ENCODE measurements at regions not wholly inside any gene's neighbourhood (a gene's known extent, or its start where the extent isn't known, plus 50 kb on each side); places are given as distances from the start of the nearest gene placed in this dataset.

DNA sequence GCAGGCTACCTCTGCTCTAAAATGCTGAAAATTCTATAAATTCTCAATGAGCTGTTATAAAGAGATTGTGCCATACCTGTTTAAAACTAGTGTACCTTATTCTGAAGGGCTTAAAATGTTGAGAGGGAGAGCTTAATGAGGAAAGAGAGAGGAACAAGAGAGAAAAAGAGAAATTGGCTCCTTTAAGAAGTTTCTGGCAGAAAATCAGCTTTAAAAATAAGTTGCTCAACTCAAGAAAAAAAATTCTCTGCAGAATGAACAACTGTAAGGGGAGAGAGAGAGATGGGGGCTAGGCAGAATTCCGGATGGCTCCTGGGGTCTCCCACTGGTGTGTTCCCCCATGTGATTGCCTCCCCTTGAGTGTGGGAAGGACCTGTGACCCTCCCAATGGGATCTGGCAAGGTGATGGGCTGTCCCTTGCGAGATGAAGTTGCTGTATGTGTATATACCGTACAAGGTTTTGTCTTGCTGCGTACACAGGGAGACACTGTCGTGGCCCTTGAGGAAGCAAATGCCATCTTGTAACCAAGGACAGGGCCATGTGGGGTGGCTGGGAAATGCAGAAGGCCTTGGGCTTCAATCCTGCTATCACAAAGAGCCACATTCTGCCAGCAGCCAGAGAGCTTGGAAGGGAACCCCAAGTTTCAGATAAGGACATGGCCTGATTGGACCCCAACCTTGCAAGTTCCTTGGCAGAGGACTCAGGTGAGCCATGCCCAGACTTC is 64.3 kb upstream of the S1PR3 start:
- Histone ChIP-seq H3K27ac (no peak overlapping the region), H3K9me3 (no peaks in the 10 kb centered on the region), H3K36me3 (no peaks in the 10 kb centered on the region), H3K4me3 (no peak overlapping the region), H3K27me3 (no peaks in the 10 kb centered on the region), H3K4me1 (peaks cover 2% of the 10 kb centered on the region)
- TF ChIP-seq CTCF (IDR thresholded peaks at IDR 0.05) = no peak
- no peak for TF ChIP-seq EP300 (IDR thresholded peaks at IDR 0.05)
- TF ChIP-seq POLR2A (IDR thresholded peaks at IDR 0.05) = no peak
- TF ChIP-seq POLR2AphosphoS5 (IDR thresholded peaks at IDR 0.05) = no peak
- no peak for DNase-seq (ENCODE audit: low spot score in 2 of 2)
- WGBS = 77% methylated on average over 5 of the region's 5 CpGs

DNA sequence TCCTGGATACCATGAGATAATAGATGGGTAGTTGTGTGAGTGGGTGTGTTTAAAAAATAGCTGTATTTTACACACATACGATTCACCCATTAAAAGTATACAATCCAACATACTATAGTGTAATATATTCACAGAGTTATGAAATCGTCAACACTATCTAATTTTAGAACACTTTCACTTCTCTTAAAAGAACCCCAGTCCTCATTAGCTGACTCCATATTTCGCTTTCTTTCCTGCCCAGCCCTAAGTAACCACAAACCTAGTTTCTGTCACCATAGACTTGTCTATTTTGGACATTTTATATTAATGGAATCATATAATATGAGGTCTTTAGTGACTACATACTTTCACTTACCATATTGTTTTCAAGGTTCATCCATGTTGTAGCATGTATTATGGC is 63.8 kb upstream of the S1PR3 start:
- WGBS = 54% methylated on average over 3 of the region's 3 CpGs
- H3K27ac ChIP-seq = no peak overlapping the region
- no peaks in the 10 kb centered on the region for H3K27me3 ChIP-seq

DNA sequence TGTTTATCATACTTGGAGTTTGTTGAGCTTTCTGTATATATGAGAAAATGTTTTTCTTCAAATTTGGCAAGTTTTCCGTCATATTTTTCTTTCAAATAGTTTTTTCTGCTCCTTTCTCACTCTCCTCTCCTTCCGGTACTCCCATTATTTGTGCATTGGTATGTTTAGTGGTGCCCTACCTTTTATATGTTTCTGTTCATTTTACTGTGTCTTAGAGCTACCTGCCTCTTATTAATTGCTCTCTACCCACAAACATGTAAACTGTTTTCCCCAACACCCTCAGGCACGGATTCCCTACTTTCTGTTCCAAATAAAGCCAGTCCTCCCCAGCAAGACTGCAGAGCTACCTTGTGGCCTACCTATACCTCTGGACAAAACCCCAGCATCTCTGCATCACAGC is 60.6 kb upstream of the S1PR3 start:
- no peak for DNase-seq (ENCODE audit: low spot score in 2 of 2)
- H3K27me3 ChIP-seq = no peaks in the 10 kb centered on the region
- WGBS = 90% methylated on average over 3 of the region's 3 CpGs
- TF ChIP-seq POLR2AphosphoS5 (IDR thresholded peaks at IDR 0.05) = no peak
- TF ChIP-seq EP300 (IDR thresholded peaks at IDR 0.05) = no peak
- no peak for TF ChIP-seq CTCF (IDR thresholded peaks at IDR 0.05)
- no peak for TF ChIP-seq POLR2A (IDR thresholded peaks at IDR 0.05)
- H3K36me3 ChIP-seq = no peaks in the 10 kb centered on the region
- H3K27ac ChIP-seq = no peak overlapping the region
- H3K9me3 ChIP-seq = no peaks in the 10 kb centered on the region
- H3K4me1 ChIP-seq = peaks cover 2% of the 10 kb centered on the region
- H3K4me3 ChIP-seq = no peak overlapping the region

More for the DNA sequence above, 63.8 kb upstream of the S1PR3 start:
- Histone ChIP-seq H3K9me3 (no peaks in the 10 kb centered on the region), H3K4me1 (peaks cover 2% of the 10 kb centered on the region), H3K36me3 (no peaks in the 10 kb centered on the region), H3K4me3 (no peak overlapping the region)
- TF ChIP-seq EP300 (IDR thresholded peaks at IDR 0.05) (no peak), POLR2AphosphoS5 (IDR thresholded peaks at IDR 0.05) (no peak), POLR2A (IDR thresholded peaks at IDR 0.05) (no peak), CTCF (IDR thresholded peaks at IDR 0.05) (no peak)
- no peak for DNase-seq (ENCODE audit: low spot score in 2 of 2)

- Histone ChIP-seq H3K27ac (no peak overlapping the region), H3K4me1 (no peaks in the 10 kb centered on the region), H3K36me3 (no peaks in the 10 kb centered on the region), H3K9me3 (no peaks in the 10 kb centered on the region), H3K27me3 (no peaks in the 10 kb centered on the region), H3K4me3 (no peak overlapping the region)
- TF ChIP-seq POLR2A (IDR thresholded peaks at IDR 0.05) = no peak
- TF ChIP-seq EP300 (IDR thresholded peaks at IDR 0.05) = no peak
- no peak for TF ChIP-seq POLR2AphosphoS5 (IDR thresholded peaks at IDR 0.05)
- TF ChIP-seq CTCF (IDR thresholded peaks at IDR 0.05) = no peak
- 82% methylated on average over 13 of the region's 13 CpGs for WGBS
- no peak for DNase-seq (ENCODE audit: low spot score in 2 of 2)
These were observed 58.5 kb upstream of the S1PR3 start for GRCh38 chr9:88932766-88933165.

DNA sequence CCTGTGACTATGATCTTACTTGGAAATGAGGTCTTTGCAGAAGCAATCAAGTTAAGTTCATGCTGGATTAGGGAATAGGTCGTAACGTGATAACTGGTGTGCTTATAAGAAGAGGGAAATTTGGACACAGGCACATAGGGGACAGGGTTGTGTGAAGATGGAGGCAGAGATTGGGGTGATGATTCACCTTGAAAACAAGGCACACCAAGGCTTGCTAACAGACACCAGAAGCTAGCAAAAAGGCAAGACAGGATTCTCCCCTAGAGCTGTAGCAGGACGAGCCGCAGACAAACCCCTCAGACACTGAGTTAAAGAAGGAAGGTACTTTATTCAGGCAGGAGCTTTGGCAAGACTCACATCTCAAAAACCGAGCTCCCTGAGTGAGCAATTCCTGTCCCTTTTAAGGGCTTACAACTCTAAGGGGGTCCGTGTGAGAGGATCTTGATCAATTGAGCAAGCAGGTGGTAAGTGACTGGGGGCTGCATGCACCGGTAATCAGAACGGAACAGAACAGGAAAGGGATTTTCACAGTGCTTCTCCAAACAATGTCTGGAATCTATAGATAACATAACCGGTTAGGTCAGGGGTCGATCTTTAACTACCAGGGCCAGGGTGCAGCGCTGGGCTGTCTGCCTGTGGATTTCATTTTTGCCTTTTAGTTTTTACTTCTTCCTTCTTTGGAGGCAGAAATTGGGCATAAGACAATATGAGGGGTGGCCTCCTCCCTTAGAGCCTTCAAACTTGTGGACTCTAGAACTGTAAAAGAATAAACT is 57.5 kb upstream of the S1PR3 start:
- Histone ChIP-seq H3K4me3 (no peak overlapping the region), H3K27me3 (no peaks in the 10 kb centered on the region), H3K27ac (no peak overlapping the region), H3K36me3 (no peaks in the 10 kb centered on the region), H3K4me1 (no peaks in the 10 kb centered on the region), H3K9me3 (no peaks in the 10 kb centered on the region)
- TF ChIP-seq POLR2A (IDR thresholded peaks at IDR 0.05) (no peak), CTCF (IDR thresholded peaks at IDR 0.05) (no peak), POLR2AphosphoS5 (IDR thresholded peaks at IDR 0.05) (no peak), EP300 (IDR thresholded peaks at IDR 0.05) (no peak)
- 76% methylated on average over 11 of the region's 11 CpGs for WGBS
- DNase-seq (ENCODE audit: low spot score in 2 of 2) = no peak

Measured in suprapubic skin (tissue), 4 donors.